H9 (cell line): ENCODE measurements at regions not wholly inside any gene's neighbourhood (a gene's known extent, or its start where the extent isn't known, plus 50 kb on each side); places are given as distances from the start of the nearest gene placed in this dataset.

Source experiments
- DNase-seq: peaks from one replicate; pipeline ENCODE4 v3.0.0-alpha.2; 2017
- H2AFZ ChIP-seq: one replicate; pipeline ENCODE4 v1.6.1; 2013; ENCODE audit warnings: mild to moderate bottlenecking, low read length, control low read depth, moderate library complexity
- H2AK5ac ChIP-seq: 2 replicates; pipeline ENCODE4 v1.6.1; 2013; ENCODE audit warnings: low read length, control low read depth, mixed read lengths; ENCODE audit not compliant: insufficient read length
- H2BK120ac ChIP-seq: one replicate; pipeline ENCODE4 v1.6.1; 2013; ENCODE audit warnings: low read depth, mild to moderate bottlenecking, low read length, control low read depth, inconsistent platforms; ENCODE audit not compliant: poor library complexity, severe bottlenecking
- H2BK12ac ChIP-seq: 2 replicates; pipeline ENCODE4 v1.6.1; 2013; ENCODE audit warnings: low read length, control low read depth, mixed read lengths, low read depth; ENCODE audit not compliant: insufficient read length
- H2BK15ac ChIP-seq: 2 replicates; pipeline ENCODE4 v1.6.1; 2013; ENCODE audit warnings: low read depth, low read length, control low read depth
- H2BK20ac ChIP-seq: one replicate; pipeline ENCODE4 v1.6.1; 2013; ENCODE audit warnings: low read depth, mild to moderate bottlenecking, low read length, control low read depth, inconsistent platforms; ENCODE audit not compliant: poor library complexity, severe bottlenecking
- H2BK5ac ChIP-seq: 2 replicates; pipeline ENCODE4 v1.6.1; 2013; ENCODE audit warnings: low read length, control low read depth, mixed read lengths; ENCODE audit not compliant: insufficient read length
- H3K14ac ChIP-seq: 2 replicates; pipeline ENCODE4 v1.6.1; 2013; ENCODE audit warnings: low read length, control low read depth; ENCODE audit not compliant: insufficient read depth
- H3K18ac ChIP-seq: 2 replicates; pipeline ENCODE4 v1.6.1; 2013; ENCODE audit warnings: low read depth, mild to moderate bottlenecking, mixed read lengths, low read length, control low read depth; ENCODE audit not compliant: insufficient read length
- H3K23ac ChIP-seq: 2 replicates; pipeline ENCODE4 v1.6.1; 2013; ENCODE audit warnings: low read length, control low read depth, mixed read lengths, low read depth; ENCODE audit not compliant: insufficient read length
- H3K23me2 ChIP-seq: 2 replicates; pipeline ENCODE4 v1.6.1; 2013; ENCODE audit warnings: low read depth, mild to moderate bottlenecking, mixed read lengths, low read length, control low read depth; ENCODE audit not compliant: insufficient read length, poor library complexity, severe bottlenecking
- H3K27ac ChIP-seq: 2 replicates; pipeline ENCODE4 v1.5.1; 2013; ENCODE audit warnings: low read length, control low read depth, mixed read lengths, low read depth; ENCODE audit not compliant: insufficient read length
- H3K27me3 ChIP-seq: 2 replicates; pipeline ENCODE4 v1.6.1; 2013; ENCODE audit warnings: low read length, control low read depth, inconsistent platforms; ENCODE audit not compliant: insufficient read depth
- H3K4ac ChIP-seq: 2 replicates; pipeline ENCODE4 v1.6.1; 2013; ENCODE audit warnings: low read depth, mild to moderate bottlenecking, control low read depth, inconsistent platforms, low read length, moderate library complexity
- H3K4me1 ChIP-seq: 2 replicates; pipeline ENCODE4 v1.6.1; 2013; ENCODE audit warnings: low read length, control low read depth, inconsistent platforms; ENCODE audit not compliant: insufficient read depth
- H3K4me2 ChIP-seq: 2 replicates; pipeline ENCODE4 v1.6.1; 2013; ENCODE audit warnings: low read length, control low read depth, mixed read lengths; ENCODE audit not compliant: insufficient read length, insufficient read depth
- H3K56ac ChIP-seq: 2 replicates; pipeline ENCODE4 v1.6.1; 2013; ENCODE audit warnings: low read depth, mild to moderate bottlenecking, mixed read lengths, low read length, control low read depth; ENCODE audit not compliant: insufficient read length
- H3K79me1 ChIP-seq: 2 replicates; pipeline ENCODE4 v1.6.1; 2013; ENCODE audit warnings: low read depth, mild to moderate bottlenecking, moderate library complexity, low read length, control low read depth, inconsistent platforms; ENCODE audit not compliant: insufficient read depth, poor library complexity, severe bottlenecking
- H3K79me2 ChIP-seq: 2 replicates; pipeline ENCODE4 v1.6.1; 2013; ENCODE audit warnings: low read length, control low read depth, inconsistent platforms; ENCODE audit not compliant: insufficient read depth
- H3K9ac ChIP-seq: 2 replicates; pipeline ENCODE4 v1.6.1; 2013; ENCODE audit warnings: low read length, control low read depth, mixed read lengths; ENCODE audit not compliant: insufficient read length; ENCODE audit errors: extremely low read depth
- H3K9me3 ChIP-seq: one replicate; pipeline ENCODE4 v1.6.1; 2013; ENCODE audit warnings: low read depth, low read length, inconsistent platforms; ENCODE audit not compliant: control insufficient read depth
- H3T11ph ChIP-seq: one replicate; pipeline ENCODE4 v1.6.1; 2013; ENCODE audit warnings: mild to moderate bottlenecking, low read length, control low read depth, inconsistent platforms
- H4K20me1 ChIP-seq: one replicate; pipeline ENCODE4 v1.6.1; 2013; ENCODE audit not compliant: control insufficient read depth, insufficient read length, insufficient read depth
- H4K5ac ChIP-seq: 2 replicates; pipeline ENCODE4 v1.6.1; 2013; ENCODE audit warnings: low read depth, mild to moderate bottlenecking, mixed read lengths, low read length, control low read depth; ENCODE audit not compliant: insufficient read length
- H4K8ac ChIP-seq: replicated peaks from 2 replicates; pipeline ENCODE4 v1.6.1; 2013; ENCODE audit warnings: low read length, control low read depth, mixed read lengths, low read depth; ENCODE audit not compliant: insufficient read length
- H4K91ac ChIP-seq: 2 replicates; pipeline ENCODE4 v1.6.1; 2013; ENCODE audit warnings: low read depth, mild to moderate bottlenecking, moderate library complexity, mixed read lengths, low read length, control low read depth; ENCODE audit not compliant: insufficient read length
- H3K27ac Mint-ChIP-seq, 3 experiments: 2 replicates in 2 of 3; 3 replicates in 1 of 3; pipeline ENCODE4 v1.8.0; 2020 to 2021; ENCODE audit warnings: mixed read lengths in 3 of 3, mild to moderate bottlenecking in 1 of 3, moderate library complexity in 1 of 3
- H3K27me3 Mint-ChIP-seq: 2 replicates; pipeline ENCODE4 v1.8.0; 2021; ENCODE audit warnings: low read depth, mild to moderate bottlenecking, moderate library complexity, mixed read lengths
- H3K36me3 Mint-ChIP-seq, 3 experiments: 2 replicates in 2 of 3; 3 replicates in 1 of 3; pipeline ENCODE4 v1.8.0; 2020 to 2021; ENCODE audit warnings: low read depth in 3 of 3, mixed read lengths in 3 of 3; ENCODE audit not compliant: insufficient read depth in 1 of 3
- H3K4me1 Mint-ChIP-seq, 2 experiments: 2 replicates each; pipeline ENCODE4 v1.8.0; 2020; ENCODE audit warnings: mixed read lengths in 2 of 2
- H3K4me3 Mint-ChIP-seq, 2 experiments: 2 replicates in 1 of 2; 3 replicates in 1 of 2; pipeline ENCODE4 v1.8.0; 2020 to 2021; ENCODE audit warnings: mild to moderate bottlenecking in 2 of 2, mixed read lengths in 2 of 2, moderate library complexity in 1 of 2
- H3K9me3 Mint-ChIP-seq, 2 experiments: 2 replicates in 1 of 2; 3 replicates in 1 of 2; pipeline ENCODE4 v1.8.0; 2020; ENCODE audit warnings: mild to moderate bottlenecking in 2 of 2, mixed read lengths in 2 of 2, moderate library complexity in 1 of 2
- CTCF ChIP-seq: fragments of 200-600 bp; sonication (generic); conservative IDR thresholded peaks from 3 replicates; pipeline ENCODE4 v1.8.0; 2021; ENCODE audit warnings: antibody characterized with exemption, mild to moderate bottlenecking
- WGBS: extraction: QIAGEN DNeasy Blood & Tissue Kit; methylation state at CpG from one replicate; pipeline ENCODE4 v1.1.7; 2013; ENCODE audit warnings: missing lambda C conversion rate, low lambda C conversion rate, mixed read lengths; ENCODE audit not compliant: insufficient read length; ENCODE audit errors: extremely low coverage; 5-methylcytosine and 5-hydroxymethylcytosine counted together

- no peak overlapping the region for H3K4me3 Mint-ChIP-seq
Measured at GRCh38 chr1:4977701-4978100, 323.3 kb downstream of the AJAP1 start.

More at GRCh38 chr1:4977701-4978100, 323.3 kb downstream of the AJAP1 start:
- no peaks in the 10 kb centered on the region for H3K27me3 ChIP-seq
- peaks cover 12% of the 10 kb centered on the region for H3K27me3 Mint-ChIP-seq
- no peak overlapping the region for H3K9ac ChIP-seq
- no peak for TF ChIP-seq CTCF
- no peak overlapping the region for H3K4ac ChIP-seq
- H3K23me2 ChIP-seq, result no peaks in the 10 kb centered on the region
- no peak overlapping the region for H4K91ac ChIP-seq
- H3K23ac ChIP-seq, result no peak overlapping the region
- no peak overlapping the region for H2BK5ac ChIP-seq
- H3K27ac ChIP-seq, result no peak overlapping the region
- H3K4me1 Mint-ChIP-seq, result peaks cover 9 to 13% of the 10 kb centered on the region in 2 experiments; a peak in 3 of 4 replicates
- no peak overlapping the region for H3T11ph ChIP-seq
- no peak overlapping the region for H3K4me2 ChIP-seq
- H2AFZ ChIP-seq, result no peak overlapping the region
- peaks cover 0 to 4% (median 0%) of the 10 kb centered on the region in 3 experiments; a peak in 1 of 7 replicates for H3K36me3 Mint-ChIP-seq
- peaks cover 0 to 5% of the 10 kb centered on the region in 2 experiments; a peak in 3 of 5 replicates for H3K9me3 Mint-ChIP-seq
- no peak overlapping the region for H3K18ac ChIP-seq
- H2BK120ac ChIP-seq, result no peak overlapping the region
- no peak overlapping the region for H2BK20ac ChIP-seq
- no peak overlapping the region for H4K8ac ChIP-seq
- H4K5ac ChIP-seq, result no peak overlapping the region
- WGBS, result no CpG with 5 or more reads among the region's 11 CpGs
- no peaks in the 10 kb centered on the region for H3K79me2 ChIP-seq
- no peaks in the 10 kb centered on the region for H3K4me1 ChIP-seq
- DNase-seq, result no peak
- H3K14ac ChIP-seq, result no peak overlapping the region
- no peak overlapping the region for H2AK5ac ChIP-seq
- no peaks in the 10 kb centered on the region for H3K9me3 ChIP-seq
- no peaks in the 10 kb centered on the region for H3K79me1 ChIP-seq
- H3K27ac Mint-ChIP-seq, result no peak overlapping the region; a peak in 1 of 7 replicates
- no peak overlapping the region for H2BK15ac ChIP-seq
- H4K20me1 ChIP-seq, result no peaks in the 10 kb centered on the region
- no peak overlapping the region for H2BK12ac ChIP-seq
- H3K56ac ChIP-seq, result no peak overlapping the region
